ENCODE measurements at regions not wholly inside any gene's neighbourhood (a gene's known extent, or its start where the extent isn't known, plus 50 kb on each side); places are given as distances from the start of the nearest gene placed in this dataset.

DNA sequence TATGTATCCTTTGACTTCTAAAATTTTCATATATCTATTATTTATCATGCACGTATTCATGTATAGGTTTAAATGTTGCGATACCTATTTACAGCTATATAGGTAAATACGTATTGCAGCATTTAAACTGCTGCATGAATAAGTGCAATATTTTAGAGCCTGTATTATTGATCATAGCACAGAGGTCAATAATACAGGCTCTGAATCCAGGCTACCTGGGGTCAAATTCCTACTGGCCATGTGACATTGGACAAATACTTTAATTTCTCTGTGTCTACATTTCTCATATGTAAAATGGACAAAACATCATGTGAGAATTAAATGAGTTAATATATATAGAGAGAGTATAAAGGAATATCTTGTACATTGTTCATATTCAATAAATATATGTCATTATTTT, 352.9 kb upstream of the ROBO2 start:
- Mint-ChIP-seq H3K27me3 (ENCODE audit: low read depth) (no peaks in the 10 kb centered on the region), H3K27ac (no peak overlapping the region), H3K36me3 (ENCODE audit: low read depth) (no peaks in the 10 kb centered on the region), H3K4me1 (ENCODE audit: low read depth) (no peaks in the 10 kb centered on the region), H3K4me3 (no peak overlapping the region), H3K9me3 (peaks cover 13% of the 10 kb centered on the region)
- DNase-seq: no peak
- CTCF ChIA-PET: no interaction called here
- intact Hi-C loops (cut with micrococcal nuclease): no loop called here

GRCh38 chr3:76694063-76694462, 345.8 kb upstream of the ROBO2 start:
- intact Hi-C loops (cut with micrococcal nuclease): no loop called here
- CTCF ChIA-PET: no interaction called here
- no peak overlapping the region for H3K27ac Mint-ChIP-seq
- DNase-seq: no peak
- H3K27me3 Mint-ChIP-seq (ENCODE audit: low read depth): no peaks in the 10 kb centered on the region
- H3K4me1 Mint-ChIP-seq (ENCODE audit: low read depth): no peaks in the 10 kb centered on the region
- H3K36me3 Mint-ChIP-seq (ENCODE audit: low read depth): no peaks in the 10 kb centered on the region
- H3K4me3 Mint-ChIP-seq: no peak overlapping the region
- H3K9me3 Mint-ChIP-seq: peaks cover 17% of the 10 kb centered on the region

DNA sequence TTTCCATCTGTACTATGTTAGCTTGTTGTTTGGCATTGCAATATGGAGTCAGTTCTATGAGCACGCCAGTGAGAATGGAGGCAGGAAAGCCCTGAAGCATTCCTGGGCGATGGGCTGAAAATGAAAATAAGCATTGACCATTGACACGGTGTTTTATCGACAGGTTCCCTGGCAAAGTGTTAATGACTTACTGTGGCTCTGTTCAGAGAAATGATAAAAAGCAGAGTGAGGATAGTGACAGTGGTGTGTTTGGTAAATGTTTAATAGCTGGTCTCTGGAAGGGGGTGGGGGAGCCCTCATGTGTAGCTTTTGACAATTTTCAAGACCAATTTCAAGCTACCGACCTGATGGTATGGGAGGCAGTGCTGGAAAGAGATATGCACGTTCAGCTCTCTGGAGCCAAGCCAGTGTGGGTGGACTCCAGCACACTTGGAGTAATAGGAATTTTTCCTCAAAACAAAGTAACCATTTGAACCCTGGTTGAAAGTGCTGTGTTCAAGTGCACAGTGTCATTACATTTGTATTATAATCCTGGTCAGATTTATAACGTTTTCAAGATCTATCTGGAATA, 341.7 kb upstream of the ROBO2 start:
- no peak overlapping the region for H3K27ac Mint-ChIP-seq
- no peak overlapping the region for H3K4me3 Mint-ChIP-seq
- H3K4me1 Mint-ChIP-seq (ENCODE audit: low read depth): no peaks in the 10 kb centered on the region
- DNase-seq: no peak
- no peaks in the 10 kb centered on the region for H3K36me3 Mint-ChIP-seq (ENCODE audit: low read depth)
- H3K27me3 Mint-ChIP-seq (ENCODE audit: low read depth): no peaks in the 10 kb centered on the region
- H3K9me3 Mint-ChIP-seq: peaks cover 7% of the 10 kb centered on the region
- intact Hi-C loops (cut with micrococcal nuclease): no loop called here
- CTCF ChIA-PET: no interaction called here

- no peaks in the 10 kb centered on the region for H3K4me1 Mint-ChIP-seq (ENCODE audit: low read depth)
- intact Hi-C loops (cut with micrococcal nuclease): no loop called here
- no peak overlapping the region for H3K4me3 Mint-ChIP-seq
- CTCF ChIA-PET: no interaction called here
- DNase-seq: no peak
- H3K27me3 Mint-ChIP-seq (ENCODE audit: low read depth): no peaks in the 10 kb centered on the region
- H3K27ac Mint-ChIP-seq: no peak overlapping the region
- peaks cover 7% of the 10 kb centered on the region for H3K9me3 Mint-ChIP-seq
- H3K36me3 Mint-ChIP-seq (ENCODE audit: low read depth): no peaks in the 10 kb centered on the region
These were observed 340.1 kb upstream of the ROBO2 start for GRCh38 chr3:76699846-76700245.

GRCh38 chr3:76700323-76700722, 339.6 kb upstream of the ROBO2 start:
- Mint-ChIP-seq H3K9me3 (peaks cover 7% of the 10 kb centered on the region), H3K36me3 (ENCODE audit: low read depth) (no peaks in the 10 kb centered on the region), H3K4me3 (no peak overlapping the region), H3K4me1 (ENCODE audit: low read depth) (no peaks in the 10 kb centered on the region), H3K27ac (no peak overlapping the region), H3K27me3 (ENCODE audit: low read depth) (no peaks in the 10 kb centered on the region)
- no peak for DNase-seq
- CTCF ChIA-PET: no interaction called here
- intact Hi-C loops (cut with micrococcal nuclease): no loop called here

GRCh38 chr3:76702676-76703075, 337.2 kb upstream of the ROBO2 start:
- no peaks in the 10 kb centered on the region for H3K36me3 Mint-ChIP-seq (ENCODE audit: low read depth)
- intact Hi-C loops (cut with micrococcal nuclease): no loop called here
- H3K4me3 Mint-ChIP-seq: no peak overlapping the region
- no peaks in the 10 kb centered on the region for H3K4me1 Mint-ChIP-seq (ENCODE audit: low read depth)
- DNase-seq: no peak
- peaks cover 5% of the 10 kb centered on the region for H3K9me3 Mint-ChIP-seq
- CTCF ChIA-PET: no interaction called here
- no peaks in the 10 kb centered on the region for H3K27me3 Mint-ChIP-seq (ENCODE audit: low read depth)
- no peak overlapping the region for H3K27ac Mint-ChIP-seq

DNA sequence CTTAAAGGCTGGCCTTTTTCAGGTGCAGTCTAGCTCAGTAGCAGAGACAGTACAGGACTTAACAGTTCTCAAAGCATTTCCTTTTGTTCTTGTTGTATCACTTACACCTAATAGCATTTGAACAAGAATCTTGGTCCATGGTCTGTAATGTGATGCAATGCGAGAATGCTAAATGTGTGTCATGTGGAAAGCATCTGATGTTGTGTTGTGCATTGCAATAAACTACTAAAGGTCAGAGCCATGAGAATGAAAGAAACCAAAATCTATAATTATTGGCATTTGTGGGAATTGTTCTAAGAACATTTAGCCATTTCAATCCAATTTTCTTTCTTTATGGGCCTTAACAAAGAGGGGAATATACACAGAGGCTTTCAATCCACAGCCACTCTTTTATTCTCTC, 324.5 kb upstream of the ROBO2 start:
- H3K9me3 Mint-ChIP-seq: peaks cover 4% of the 10 kb centered on the region
- intact Hi-C loops (cut with micrococcal nuclease): no loop called here
- CTCF ChIA-PET: no interaction called here
- no peak for DNase-seq
- H3K27me3 Mint-ChIP-seq (ENCODE audit: low read depth): no peaks in the 10 kb centered on the region
- H3K4me1 Mint-ChIP-seq (ENCODE audit: low read depth): no peaks in the 10 kb centered on the region
- H3K36me3 Mint-ChIP-seq (ENCODE audit: low read depth): no peaks in the 10 kb centered on the region
- H3K4me3 Mint-ChIP-seq: no peak overlapping the region
- no peak overlapping the region for H3K27ac Mint-ChIP-seq

DNA sequence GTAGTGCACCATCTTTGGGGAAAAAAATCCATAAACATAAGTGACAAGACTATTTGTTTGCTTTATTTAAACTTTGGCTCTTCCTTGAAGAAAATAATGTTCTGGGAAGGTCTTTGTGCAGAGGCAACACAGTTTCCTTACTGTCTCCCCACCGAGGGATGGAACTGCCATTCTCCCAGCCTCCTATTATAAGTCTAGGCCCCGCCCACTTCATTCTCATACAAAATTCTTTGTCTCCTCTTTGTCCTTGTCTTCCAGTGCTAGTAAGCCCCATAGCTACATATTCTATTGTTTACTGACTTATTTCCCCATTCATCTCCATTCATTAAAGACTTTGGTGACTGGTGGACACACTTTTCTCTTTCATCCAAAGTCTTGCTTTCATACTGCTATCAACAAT, 316.5 kb upstream of the ROBO2 start:
- H3K9me3 Mint-ChIP-seq: peaks cover 11% of the 10 kb centered on the region
- H3K36me3 Mint-ChIP-seq (ENCODE audit: low read depth): no peaks in the 10 kb centered on the region
- H3K4me1 Mint-ChIP-seq (ENCODE audit: low read depth): no peaks in the 10 kb centered on the region
- no peaks in the 10 kb centered on the region for H3K27me3 Mint-ChIP-seq (ENCODE audit: low read depth)
- H3K27ac Mint-ChIP-seq: no peak overlapping the region
- H3K4me3 Mint-ChIP-seq: no peak overlapping the region
- CTCF ChIA-PET: no interaction called here
- intact Hi-C loops (cut with micrococcal nuclease): no loop called here
- no peak for DNase-seq

GRCh38 chr3:76724075-76724474, 315.8 kb upstream of the ROBO2 start:
- no peaks in the 10 kb centered on the region for H3K4me1 Mint-ChIP-seq (ENCODE audit: low read depth)
- no peak overlapping the region for H3K4me3 Mint-ChIP-seq
- no peak overlapping the region for H3K27ac Mint-ChIP-seq
- no peaks in the 10 kb centered on the region for H3K36me3 Mint-ChIP-seq (ENCODE audit: low read depth)
- peaks cover 12% of the 10 kb centered on the region for H3K9me3 Mint-ChIP-seq
- CTCF ChIA-PET: no interaction called here
- intact Hi-C loops (cut with micrococcal nuclease): no loop called here
- no peaks in the 10 kb centered on the region for H3K27me3 Mint-ChIP-seq (ENCODE audit: low read depth)
- DNase-seq: no peak

DNA sequence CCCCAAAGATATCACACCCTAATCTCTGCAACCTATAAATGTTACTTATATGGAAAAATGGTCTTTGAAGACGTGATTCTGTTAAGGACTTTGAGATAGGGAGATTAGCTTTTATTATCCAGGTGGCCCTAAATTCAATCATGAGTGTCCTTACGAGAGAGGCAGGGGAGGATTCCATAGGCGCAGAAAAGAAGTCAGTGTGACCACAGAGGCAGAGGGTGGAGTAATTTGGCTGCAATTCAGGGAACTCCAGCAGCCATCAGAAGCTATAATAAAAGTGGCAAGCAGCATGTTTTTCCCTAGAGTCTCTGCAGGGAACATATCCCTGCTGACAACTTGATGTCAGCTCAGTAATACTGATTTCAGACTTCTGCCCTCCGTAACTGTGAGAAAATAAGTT, 315.2 kb upstream of the ROBO2 start:
- no peak overlapping the region for H3K4me3 Mint-ChIP-seq
- no peaks in the 10 kb centered on the region for H3K27me3 Mint-ChIP-seq (ENCODE audit: low read depth)
- intact Hi-C loops (cut with micrococcal nuclease): no loop called here
- no peak for DNase-seq
- no peaks in the 10 kb centered on the region for H3K4me1 Mint-ChIP-seq (ENCODE audit: low read depth)
- peaks cover 12% of the 10 kb centered on the region for H3K9me3 Mint-ChIP-seq
- H3K27ac Mint-ChIP-seq: no peak overlapping the region
- H3K36me3 Mint-ChIP-seq (ENCODE audit: low read depth): no peaks in the 10 kb centered on the region
- CTCF ChIA-PET: no interaction called here

- Mint-ChIP-seq H3K4me3 (no peak overlapping the region), H3K9me3 (peaks cover 12% of the 10 kb centered on the region), H3K4me1 (ENCODE audit: low read depth) (no peaks in the 10 kb centered on the region), H3K27me3 (ENCODE audit: low read depth) (no peaks in the 10 kb centered on the region), H3K27ac (no peak overlapping the region), H3K36me3 (ENCODE audit: low read depth) (no peaks in the 10 kb centered on the region)
- CTCF ChIA-PET: no interaction called here
- intact Hi-C loops (cut with micrococcal nuclease): no loop called here
- DNase-seq: no peak
These were observed 313.9 kb upstream of the ROBO2 start for GRCh38 chr3:76726034-76726433.

DNA sequence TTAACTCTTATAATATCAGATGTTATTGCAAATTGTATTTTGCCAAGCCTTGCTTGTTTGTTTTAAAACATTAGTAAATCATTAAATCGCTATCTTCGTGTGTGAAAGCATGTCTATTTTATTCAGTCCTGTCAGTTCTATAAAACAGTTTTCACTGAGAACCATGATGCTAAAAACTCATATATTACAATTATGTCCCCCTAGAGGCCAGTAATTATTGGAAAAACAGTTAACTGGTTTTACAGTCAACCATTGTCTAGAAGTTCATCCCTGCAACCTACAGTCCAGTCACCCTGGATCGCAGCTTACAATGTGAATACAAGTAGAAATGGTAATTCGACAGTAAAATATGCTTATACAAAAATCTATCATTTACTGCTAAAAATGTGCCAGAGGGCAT, 311.5 kb upstream of the ROBO2 start:
- CTCF ChIA-PET: interaction anchor here (0.6 kb wide), 1 partner anchor 930 kb away, joined by 3 read pairs; no protein-coding TSS in a partner anchor
- Mint-ChIP-seq H3K4me3 (no peak overlapping the region), H3K9me3 (peaks cover 14% of the 10 kb centered on the region), H3K27me3 (ENCODE audit: low read depth) (no peaks in the 10 kb centered on the region), H3K27ac (no peak overlapping the region), H3K4me1 (ENCODE audit: low read depth) (no peaks in the 10 kb centered on the region), H3K36me3 (ENCODE audit: low read depth) (no peaks in the 10 kb centered on the region)
- DNase-seq: no peak
- intact Hi-C loops (cut with micrococcal nuclease): no loop called here

DNA sequence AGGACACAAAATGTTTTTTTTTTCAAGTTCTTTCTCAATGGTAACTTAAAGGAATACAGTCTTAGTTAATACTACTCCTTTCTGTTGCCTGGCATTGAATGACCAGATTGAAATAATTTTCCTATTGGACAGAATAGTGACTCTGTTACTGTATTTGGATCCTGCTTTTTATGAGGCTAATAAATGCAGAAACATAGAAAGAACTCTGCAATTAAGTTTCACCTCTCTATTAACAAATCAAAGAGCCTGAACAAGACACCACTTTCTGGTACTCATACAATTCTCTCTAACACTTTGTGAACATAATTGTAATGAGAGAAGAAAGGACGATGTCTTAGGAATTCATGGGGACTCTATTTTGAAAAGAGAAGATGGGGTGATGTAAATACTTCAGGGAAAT, 308.4 kb upstream of the ROBO2 start:
- Mint-ChIP-seq H3K27ac (no peak overlapping the region), H3K27me3 (ENCODE audit: low read depth) (no peaks in the 10 kb centered on the region), H3K9me3 (peaks cover 11% of the 10 kb centered on the region), H3K36me3 (ENCODE audit: low read depth) (no peaks in the 10 kb centered on the region), H3K4me1 (ENCODE audit: low read depth) (no peaks in the 10 kb centered on the region), H3K4me3 (no peak overlapping the region)
- no peak for DNase-seq
- intact Hi-C loops (cut with micrococcal nuclease): no loop called here
- CTCF ChIA-PET: no interaction called here

Data from activated naive CD4-positive, alpha-beta T cell treated with anti-CD3 and anti-CD28 coated beads for 36 hours (primary cell).